ENCODE measurements at regions not wholly inside any gene's neighbourhood (a gene's known extent, or its start where the extent isn't known, plus 50 kb on each side); places are given as distances from the start of the nearest gene placed in this dataset.

DNA sequence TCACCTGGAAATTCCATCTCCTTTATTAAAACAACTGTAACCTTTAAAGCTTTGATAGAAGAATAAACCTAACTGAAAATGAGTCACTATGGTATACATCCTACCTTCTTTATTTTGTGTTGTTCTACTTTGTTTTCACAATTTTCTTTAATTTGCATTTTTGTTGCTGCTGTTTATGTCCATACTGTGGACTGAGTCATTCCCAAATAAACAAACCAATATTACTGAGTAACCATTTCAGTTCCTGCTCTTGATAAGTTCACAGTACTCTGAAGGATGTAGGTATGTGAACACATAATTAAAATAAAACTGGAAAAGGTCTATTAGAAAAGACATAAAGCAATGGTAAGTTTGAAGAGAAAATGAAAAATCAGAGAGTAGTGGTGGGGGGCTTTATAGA lies 528.5 kb upstream of the GOLIM4 start:
- Histone ChIP-seq H3K4me2 (ENCODE audit: low read depth, low read length) (no peak overlapping the region), H4K20me1 (ENCODE audit: insufficient read depth, low read length) (no peaks in the 10 kb centered on the region), H3K4me3 (replicated peaks in 1 of 3; ENCODE audit: insufficient read depth in 1 of 3, low read depth in 2 of 3, low read length in 3 of 3) (no peak overlapping the region), H3K9ac (ENCODE audit: insufficient read depth, low read depth, low read length) (no peak overlapping the region), H3K27ac (ENCODE audit: extremely low read length, insufficient read depth, low read length) (no peak overlapping the region), H3K36me3 (replicated peaks in 1 of 2; ENCODE audit: control insufficient read depth in 1 of 2, insufficient read depth in 2 of 2, low read length in 2 of 2) (no peaks in the 10 kb centered on the region), H3K79me2 (ENCODE audit: insufficient read depth, low read length) (no peaks in the 10 kb centered on the region), H3K9me3 (ENCODE audit: low read length) (no peaks in the 10 kb centered on the region), H3K4me1 (ENCODE audit: insufficient read depth, low read length) (no peaks in the 10 kb centered on the region), H2AFZ (ENCODE audit: low read length) (no peak overlapping the region), H3K27me3 (ENCODE audit: control insufficient read depth in 1 of 2, insufficient read depth in 2 of 2, low read length in 2 of 2) (no peaks in the 10 kb centered on the region)
- CTCF ChIA-PET (ENCODE audit: low intra/inter-chr PET ratio, low total read pairs), result interaction anchor here (1.0 kb wide), 1 partner anchor 113 kb away, joined by 4 read pairs; no protein-coding TSS in a partner anchor
- no peak for TF ChIP-seq SOX13 (IDR thresholded peaks at IDR 0.05)
- TF ChIP-seq SOX13 (CRISPR knock-in tag; conservative IDR thresholded peaks at IDR 0.05 in 1 of 2, IDR thresholded peaks at IDR 0.05 in 1 of 2), result no peak
- no peak for TF ChIP-seq SRY (CRISPR knock-in tag; IDR thresholded peaks at IDR 0.05)
- no peak for TF ChIP-seq NKX3-1 (CRISPR knock-in tag; IDR thresholded peaks at IDR 0.05)
- BruUV-seq (replicated peaks), result no TSS peak
- ATAC-seq, result no peak
- in situ Hi-C loops (cut with HindIII; ENCODE audit: extremely low pct_ligation_motif_present, low pct_unique_long_range_greater_than_20kb), result no loop called here
- no peak for FAIRE-seq
- no peak for DNase-seq (ENCODE audit: low spot score)
- intact Hi-C loops (cut with micrococcal nuclease; ENCODE audit: unreplicated experiment), result no loop called here
- POLR2A ChIA-PET, result no interaction called here

DNA sequence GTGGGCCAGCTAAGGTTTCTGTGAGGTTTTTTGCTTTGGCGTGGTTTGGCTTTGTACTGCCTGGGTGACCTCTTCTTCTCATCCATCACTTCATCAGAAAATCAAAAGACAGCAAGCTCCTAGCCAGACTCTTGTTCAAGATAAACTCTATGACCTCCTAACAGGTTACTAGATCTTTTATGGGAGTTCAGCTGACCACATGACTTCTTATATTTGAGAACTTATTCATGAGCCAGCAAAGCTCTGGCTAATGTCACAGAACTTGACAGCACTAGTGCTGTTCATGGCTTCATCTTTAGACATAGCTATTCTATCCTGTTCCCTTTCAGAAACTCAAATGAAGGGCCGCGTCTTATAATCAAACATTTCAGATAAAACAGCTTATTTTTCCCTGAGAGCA lies 527.1 kb upstream of the GOLIM4 start:
- 3% methylated on average over 3 of the region's 3 CpGs for WGBS (ENCODE audit: low lambda C conversion rate)
- FAIRE-seq, result no peak
- no peaks in the 10 kb centered on the region for H3K9me3 ChIP-seq (ENCODE audit: low read length)
- TF ChIP-seq ZNF432 (CRISPR knock-in tag; IDR thresholded peaks at IDR 0.05; ENCODE audit: borderline replicate concordance) (no peak), TBX2 (CRISPR knock-in tag; IDR thresholded peaks at IDR 0.05; ENCODE audit: borderline replicate concordance) (no peak), MAFK (conservative IDR thresholded peaks at IDR 0.05 in 1 of 2, IDR thresholded peaks at IDR 0.05 in 1 of 2; ENCODE audit: low read length in 2 of 2) (no peak), SMAD1 (CRISPR knock-in tag; IDR thresholded peaks at IDR 0.05; ENCODE audit: borderline replicate concordance, low read depth) (no peak)
- TF ChIP-seq, protein P1, sequence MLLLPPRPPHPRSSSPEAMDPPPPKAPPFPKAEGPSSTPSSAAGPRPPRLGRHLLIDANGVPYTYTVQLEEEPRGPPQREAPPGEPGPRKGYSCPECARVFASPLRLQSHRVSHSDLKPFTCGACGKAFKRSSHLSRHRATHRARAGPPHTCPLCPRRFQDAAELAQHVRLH (CRISPR knock-in tag; IDR thresholded peaks at IDR 0.05; ENCODE audit: borderline replicate concordance, low read depth), result no peak
- TF ChIP-seq, protein P2, sequence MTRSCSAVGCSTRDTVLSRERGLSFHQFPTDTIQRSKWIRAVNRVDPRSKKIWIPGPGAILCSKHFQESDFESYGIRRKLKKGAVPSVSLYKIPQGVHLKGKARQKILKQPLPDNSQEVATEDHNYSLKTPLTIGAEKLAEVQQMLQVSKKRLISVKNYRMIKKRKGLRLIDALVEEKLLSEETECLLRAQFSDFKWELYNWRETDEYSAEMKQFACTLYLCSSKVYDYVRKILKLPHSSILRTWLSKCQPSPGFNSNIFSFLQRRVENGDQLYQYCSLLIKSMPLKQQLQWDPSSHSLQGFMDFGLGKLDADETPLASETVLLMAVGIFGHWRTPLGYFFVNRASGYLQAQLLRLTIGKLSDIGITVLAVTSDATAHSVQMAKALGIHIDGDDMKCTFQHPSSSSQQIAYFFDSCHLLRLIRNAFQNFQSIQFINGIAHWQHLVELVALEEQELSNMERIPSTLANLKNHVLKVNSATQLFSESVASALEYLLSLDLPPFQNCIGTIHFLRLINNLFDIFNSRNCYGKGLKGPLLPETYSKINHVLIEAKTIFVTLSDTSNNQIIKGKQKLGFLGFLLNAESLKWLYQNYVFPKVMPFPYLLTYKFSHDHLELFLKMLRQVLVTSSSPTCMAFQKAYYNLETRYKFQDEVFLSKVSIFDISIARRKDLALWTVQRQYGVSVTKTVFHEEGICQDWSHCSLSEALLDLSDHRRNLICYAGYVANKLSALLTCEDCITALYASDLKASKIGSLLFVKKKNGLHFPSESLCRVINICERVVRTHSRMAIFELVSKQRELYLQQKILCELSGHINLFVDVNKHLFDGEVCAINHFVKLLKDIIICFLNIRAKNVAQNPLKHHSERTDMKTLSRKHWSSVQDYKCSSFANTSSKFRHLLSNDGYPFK (CRISPR knock-in tag; IDR thresholded peaks at IDR 0.05; ENCODE audit: borderline replicate concordance), result no peak
- TF ChIP-seq, protein P3, sequence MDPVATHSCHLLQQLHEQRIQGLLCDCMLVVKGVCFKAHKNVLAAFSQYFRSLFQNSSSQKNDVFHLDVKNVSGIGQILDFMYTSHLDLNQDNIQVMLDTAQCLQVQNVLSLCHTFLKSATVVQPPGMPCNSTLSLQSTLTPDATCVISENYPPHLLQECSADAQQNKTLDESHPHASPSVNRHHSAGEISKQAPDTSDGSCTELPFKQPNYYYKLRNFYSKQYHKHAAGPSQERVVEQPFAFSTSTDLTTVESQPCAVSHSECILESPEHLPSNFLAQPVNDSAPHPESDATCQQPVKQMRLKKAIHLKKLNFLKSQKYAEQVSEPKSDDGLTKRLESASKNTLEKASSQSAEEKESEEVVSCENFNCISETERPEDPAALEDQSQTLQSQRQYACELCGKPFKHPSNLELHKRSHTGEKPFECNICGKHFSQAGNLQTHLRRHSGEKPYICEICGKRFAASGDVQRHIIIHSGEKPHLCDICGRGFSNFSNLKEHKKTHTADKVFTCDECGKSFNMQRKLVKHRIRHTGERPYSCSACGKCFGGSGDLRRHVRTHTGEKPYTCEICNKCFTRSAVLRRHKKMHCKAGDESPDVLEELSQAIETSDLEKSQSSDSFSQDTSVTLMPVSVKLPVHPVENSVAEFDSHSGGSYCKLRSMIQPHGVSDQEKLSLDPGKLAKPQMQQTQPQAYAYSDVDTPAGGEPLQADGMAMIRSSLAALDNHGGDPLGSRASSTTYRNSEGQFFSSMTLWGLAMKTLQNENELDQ (CRISPR knock-in tag; IDR thresholded peaks at IDR 0.05; ENCODE audit: borderline replicate concordance), result no peak
- TF ChIP-seq, protein P4, sequence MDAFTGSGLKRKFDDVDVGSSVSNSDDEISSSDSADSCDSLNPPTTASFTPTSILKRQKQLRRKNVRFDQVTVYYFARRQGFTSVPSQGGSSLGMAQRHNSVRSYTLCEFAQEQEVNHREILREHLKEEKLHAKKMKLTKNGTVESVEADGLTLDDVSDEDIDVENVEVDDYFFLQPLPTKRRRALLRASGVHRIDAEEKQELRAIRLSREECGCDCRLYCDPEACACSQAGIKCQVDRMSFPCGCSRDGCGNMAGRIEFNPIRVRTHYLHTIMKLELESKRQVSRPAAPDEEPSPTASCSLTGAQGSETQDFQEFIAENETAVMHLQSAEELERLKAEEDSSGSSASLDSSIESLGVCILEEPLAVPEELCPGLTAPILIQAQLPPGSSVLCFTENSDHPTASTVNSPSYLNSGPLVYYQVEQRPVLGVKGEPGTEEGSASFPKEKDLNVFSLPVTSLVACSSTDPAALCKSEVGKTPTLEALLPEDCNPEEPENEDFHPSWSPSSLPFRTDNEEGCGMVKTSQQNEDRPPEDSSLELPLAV (CRISPR knock-in tag; conservative IDR thresholded peaks at IDR 0.05; ENCODE audit: low read depth), result no peak

More for the DNA sequence above, 527.1 kb upstream of the GOLIM4 start:
- Histone ChIP-seq H4K20me1 (ENCODE audit: insufficient read depth, low read length) (no peaks in the 10 kb centered on the region), H3K27me3 (ENCODE audit: control insufficient read depth in 1 of 2, insufficient read depth in 2 of 2, low read length in 2 of 2) (no peaks in the 10 kb centered on the region), H3K4me3 (replicated peaks in 1 of 3; ENCODE audit: insufficient read depth in 1 of 3, low read depth in 2 of 3, low read length in 3 of 3) (no peak overlapping the region), H3K79me2 (ENCODE audit: insufficient read depth, low read length) (no peaks in the 10 kb centered on the region), H3K4me1 (ENCODE audit: insufficient read depth, low read length) (no peaks in the 10 kb centered on the region), H2AFZ (ENCODE audit: low read length) (no peak overlapping the region), H3K36me3 (replicated peaks in 1 of 2; ENCODE audit: control insufficient read depth in 1 of 2, insufficient read depth in 2 of 2, low read length in 2 of 2) (no peaks in the 10 kb centered on the region), H3K4me2 (ENCODE audit: low read depth, low read length) (no peak overlapping the region), H3K27ac (ENCODE audit: extremely low read length, insufficient read depth, low read length) (no peak overlapping the region), H3K9ac (ENCODE audit: insufficient read depth, low read depth, low read length) (no peak overlapping the region)
- BruUV-seq (replicated peaks), result no TSS peak
- ChIA-PET CTCF (ENCODE audit: low intra/inter-chr PET ratio, low total read pairs) (no interaction called here), POLR2A (no interaction called here)
- in situ Hi-C loops (cut with HindIII; ENCODE audit: extremely low pct_ligation_motif_present, low pct_unique_long_range_greater_than_20kb) (no loop called here), intact Hi-C loops (cut with micrococcal nuclease; ENCODE audit: unreplicated experiment) (no loop called here)
- no peak for ATAC-seq
- DNase-seq (ENCODE audit: low spot score), result no peak
